NCI-H2171 (cell line): ENCODE measurements at regions not wholly inside any gene's neighbourhood (a gene's known extent, or its start where the extent isn't known, plus 50 kb on each side); places are given as distances from the start of the nearest gene placed in this dataset.

Experiments used
- DNase-seq: peaks from one replicate; lab custom pipeline; 2025; lab: John Stamatoyannopoulos, UW

DNA sequence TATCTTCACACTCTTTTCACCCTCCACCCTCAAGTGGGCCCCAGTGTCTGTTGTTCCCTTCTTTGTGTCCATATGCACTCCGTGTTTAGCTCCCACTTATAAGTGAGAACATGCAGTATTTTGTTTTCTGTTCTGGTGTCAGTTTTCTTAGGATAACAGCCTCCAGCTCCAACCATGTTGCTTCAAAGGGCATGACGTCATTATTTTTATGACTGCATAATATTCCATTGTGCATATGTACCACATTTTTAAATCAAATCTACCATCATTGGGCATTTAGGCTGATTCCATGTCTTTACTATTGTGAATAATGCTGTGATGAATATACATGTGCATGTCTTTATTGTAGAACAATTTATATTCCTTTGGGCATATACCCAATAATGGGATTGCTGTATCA is 140.3 kb downstream of the LYPLAL1 start:
- no peak for DNase-seq

DNA sequence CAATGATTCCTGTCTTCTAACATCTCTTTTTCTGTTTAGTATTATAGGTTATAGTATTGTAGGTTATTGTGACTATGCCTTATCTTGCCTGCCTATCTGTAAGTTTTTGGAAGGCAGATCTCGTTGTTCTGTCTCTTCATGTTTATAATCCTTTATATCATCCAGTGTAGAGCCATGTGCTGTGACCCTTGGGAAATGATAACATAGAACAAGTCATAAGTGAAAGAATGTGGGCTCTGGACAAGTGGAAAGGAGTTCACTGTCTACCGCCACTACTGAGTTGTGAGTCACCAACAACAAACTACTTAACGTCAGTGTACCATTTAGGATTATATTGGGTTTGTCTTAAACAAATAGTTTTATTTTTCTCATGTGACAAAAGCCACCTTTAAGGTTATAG is 139.3 kb downstream of the LYPLAL1 start:
- DNase-seq = no peak

DNA sequence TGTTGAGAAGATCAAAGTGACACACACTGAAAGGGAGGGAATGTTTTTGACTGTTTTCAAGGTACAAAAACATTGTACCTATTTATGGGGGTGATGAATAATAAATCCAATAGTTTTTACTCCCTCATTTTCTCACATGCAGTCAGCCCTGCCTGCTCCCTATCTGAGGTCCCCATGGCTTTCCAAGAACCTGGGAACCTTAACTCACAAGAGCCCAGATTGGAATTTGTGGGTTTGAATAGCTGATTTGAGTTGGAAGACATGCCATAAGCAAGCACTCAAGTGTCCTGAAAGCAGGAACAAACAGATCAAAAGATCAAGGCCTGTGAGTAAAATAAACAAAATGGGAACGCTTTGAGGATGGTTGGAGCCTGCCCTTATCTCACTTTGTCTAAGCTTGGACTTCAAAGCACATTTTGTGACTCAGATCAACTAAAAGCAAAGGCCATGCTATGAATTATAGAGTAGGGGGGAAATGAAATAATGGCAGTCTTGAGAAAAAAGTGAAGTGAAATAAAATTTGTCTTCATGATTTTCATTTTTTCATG is 136.6 kb downstream of the LYPLAL1 start:
- DNase-seq = no peak

DNA sequence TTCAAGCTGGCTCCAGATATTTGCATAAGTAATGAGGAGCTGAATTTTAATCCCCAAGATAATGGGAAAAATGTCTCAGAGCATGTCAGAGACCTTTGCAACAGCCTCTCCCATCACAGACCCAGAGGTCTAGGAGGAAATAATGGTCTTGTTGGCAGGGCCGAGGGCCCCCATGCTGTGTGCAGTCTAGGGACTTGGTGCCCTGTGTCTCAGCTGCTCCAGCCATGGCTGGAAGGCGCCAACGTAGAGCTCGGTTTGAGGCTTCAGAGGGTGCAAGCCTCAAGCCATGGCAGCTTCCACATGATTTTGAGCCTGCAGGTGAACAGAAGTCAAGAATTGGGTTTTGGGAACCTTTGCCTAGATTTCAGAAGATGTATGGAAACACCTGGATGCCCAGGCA is 134.7 kb downstream of the LYPLAL1 start:
- no peak for DNase-seq

DNA sequence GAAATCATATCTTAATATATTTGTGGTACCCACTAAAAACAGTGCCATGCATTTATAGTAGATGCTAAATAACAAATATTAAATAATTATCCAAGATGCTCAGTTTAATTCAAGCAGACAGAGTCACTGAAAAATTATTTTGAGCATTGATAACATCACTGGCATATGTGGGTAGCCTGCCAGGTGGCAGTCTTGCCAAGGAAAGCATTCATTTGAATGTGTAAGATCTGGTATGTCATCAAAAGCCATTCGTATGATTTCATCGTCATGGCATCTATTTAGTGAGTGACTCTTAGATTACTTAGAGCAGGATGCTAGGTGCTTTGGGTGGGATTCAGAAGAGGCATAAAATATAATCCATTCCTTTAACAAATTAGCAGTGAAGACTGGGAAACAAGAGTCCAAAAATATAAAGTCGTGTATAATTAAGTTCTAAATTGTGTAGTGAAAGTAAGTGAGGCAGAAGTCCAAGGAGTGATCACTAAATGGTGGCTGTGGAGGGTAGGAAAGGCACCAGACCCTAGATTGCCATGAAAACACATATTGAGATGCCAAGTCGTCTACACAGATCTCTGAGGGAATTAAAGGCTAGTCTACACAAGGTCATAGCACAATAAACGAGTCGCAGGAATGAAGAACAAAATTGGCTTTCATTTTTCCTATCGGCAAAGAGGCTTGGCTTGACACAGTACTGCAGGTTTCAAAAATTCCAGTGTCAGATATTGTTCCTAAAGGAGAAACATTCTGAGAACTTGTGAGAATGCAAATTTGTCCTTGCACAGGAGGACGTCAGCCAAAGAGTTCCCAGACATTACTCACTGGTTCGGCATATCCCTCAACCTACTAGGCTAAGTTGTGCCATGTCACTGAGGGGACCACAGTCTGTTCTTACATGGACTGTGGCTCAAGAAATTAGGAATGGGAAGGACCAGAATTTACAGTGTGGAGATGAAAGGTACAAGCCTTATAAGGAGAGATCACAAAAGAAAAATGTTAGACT is 130.8 kb downstream of the LYPLAL1 start:
- DNase-seq = no peak

DNA sequence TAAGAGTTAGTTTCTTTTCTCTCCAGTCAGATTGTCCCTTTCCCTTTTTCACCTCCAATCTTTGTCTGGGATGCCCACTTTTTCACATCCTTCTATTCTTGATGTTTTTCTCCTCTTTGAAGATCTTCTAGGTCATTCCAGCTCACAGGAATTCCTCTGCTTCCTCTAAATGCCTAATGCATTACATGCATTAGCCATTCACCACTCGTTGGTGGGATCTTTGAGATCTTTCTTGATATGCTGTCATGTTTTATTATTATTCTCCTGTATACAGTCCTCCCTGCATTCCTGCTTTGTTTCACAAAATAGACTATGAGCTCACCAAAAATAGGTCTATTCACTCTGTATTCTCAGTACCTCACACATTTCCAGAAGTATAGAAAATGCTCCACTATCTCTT is 129.0 kb downstream of the LYPLAL1 start:
- DNase-seq = no peak

DNA sequence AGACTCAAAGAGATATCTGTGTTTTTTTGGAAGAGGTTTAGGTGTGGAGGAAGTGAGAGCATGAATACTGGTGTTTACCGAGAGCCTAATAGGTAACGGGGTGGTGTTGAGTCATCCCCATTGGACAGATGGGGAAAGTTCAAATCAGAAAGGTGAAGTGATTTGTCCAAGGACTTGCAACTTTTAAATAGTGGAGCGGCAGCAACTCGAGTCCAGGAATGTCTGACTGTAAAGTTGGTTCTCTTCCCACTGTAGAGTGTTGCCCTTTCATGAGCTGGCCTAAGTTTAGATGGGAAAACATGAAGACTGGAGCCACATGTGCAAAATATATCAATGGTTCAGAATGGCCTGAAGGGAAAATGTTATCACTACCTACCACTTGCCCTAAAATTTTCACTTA is 125.7 kb downstream of the LYPLAL1 start:
- no peak for DNase-seq

DNA sequence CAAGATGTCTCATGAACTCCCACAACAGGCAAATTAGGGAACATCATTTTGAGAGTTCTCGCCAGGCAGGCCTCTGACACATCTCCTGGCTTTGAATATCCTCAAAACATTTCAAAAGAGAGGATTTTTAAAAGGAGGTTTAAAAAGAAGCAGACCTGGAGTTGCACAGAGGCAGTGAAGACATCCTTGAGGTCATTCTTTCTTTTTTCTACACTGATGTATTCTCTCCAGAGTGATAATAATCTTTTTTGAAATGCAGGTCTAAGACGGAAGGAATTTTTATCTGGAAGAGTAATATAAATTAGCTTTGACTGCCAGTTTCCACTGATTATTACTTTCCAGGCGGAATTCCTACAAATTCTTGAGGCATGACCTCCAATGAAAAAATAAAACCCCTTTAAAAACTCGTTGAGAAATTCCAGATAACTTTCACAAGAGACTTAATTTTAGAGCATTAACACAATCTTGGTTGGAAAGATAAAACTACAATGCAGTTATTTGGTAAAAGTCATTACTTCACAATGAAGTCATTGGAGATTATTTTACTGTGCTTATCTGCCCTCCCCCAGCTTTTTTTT is 125.0 kb downstream of the LYPLAL1 start:
- DNase-seq = no peak

DNA sequence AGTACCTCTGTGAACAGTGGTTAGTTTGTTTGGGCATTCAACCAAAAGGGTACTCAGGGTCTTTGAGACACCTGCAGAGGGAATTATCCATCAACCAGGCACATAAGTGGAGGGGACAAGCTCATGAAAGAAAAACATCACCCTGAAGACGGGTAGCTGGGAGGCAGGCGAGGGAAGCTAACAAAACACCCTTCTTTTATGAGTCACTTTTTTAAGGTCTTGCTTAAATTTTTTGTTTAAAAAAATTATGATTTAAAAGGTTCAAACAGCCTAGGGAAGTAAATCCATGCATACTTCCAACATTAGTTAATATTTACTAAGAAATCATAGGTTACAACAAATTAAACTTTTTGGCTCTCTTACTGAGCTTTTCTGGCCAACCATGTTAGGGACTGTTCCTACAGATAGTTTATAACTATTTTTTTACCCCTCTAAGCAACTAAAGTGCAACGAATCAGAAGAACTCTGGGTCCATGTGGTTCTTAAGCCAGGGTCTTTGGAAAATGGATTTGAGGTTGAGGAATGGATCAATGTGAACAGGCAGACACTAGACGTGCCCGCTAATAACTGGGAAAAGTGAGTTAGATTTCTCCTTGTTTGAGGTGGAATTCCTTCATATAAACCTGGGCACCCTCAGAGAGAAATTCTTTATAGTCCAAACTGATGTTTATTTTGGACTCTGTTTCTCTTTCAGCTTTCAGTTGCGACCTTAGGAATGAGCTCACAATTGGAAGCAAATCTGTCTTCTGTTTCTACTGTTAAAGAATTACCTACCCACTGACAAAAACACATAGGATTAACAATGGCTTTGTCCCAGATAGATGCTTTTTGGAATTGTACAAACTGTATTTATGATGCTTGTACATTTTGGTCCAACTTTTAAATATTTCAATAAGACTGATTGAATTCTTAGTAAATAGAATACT is 123.0 kb downstream of the LYPLAL1 start:
- no peak for DNase-seq

DNA sequence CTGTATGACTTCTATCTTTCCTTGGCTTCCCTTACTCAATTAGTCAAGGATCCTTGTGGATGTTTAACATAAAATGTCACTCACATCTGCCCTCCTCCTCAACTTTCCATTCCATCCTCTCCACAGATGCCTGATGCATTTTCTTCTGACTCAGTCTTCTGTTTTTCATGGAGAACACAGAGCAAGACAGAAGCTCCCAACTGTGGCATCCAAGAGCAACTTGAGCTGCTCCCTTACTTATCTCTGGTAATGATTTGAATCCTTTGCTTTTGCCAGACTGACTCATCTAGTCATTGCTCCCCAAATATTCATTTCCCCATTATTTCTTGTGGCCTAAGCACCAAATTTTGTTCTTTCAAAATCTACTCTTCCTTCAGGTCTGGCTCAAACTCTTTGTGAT is 120.6 kb downstream of the LYPLAL1 start:
- DNase-seq = no peak

DNA sequence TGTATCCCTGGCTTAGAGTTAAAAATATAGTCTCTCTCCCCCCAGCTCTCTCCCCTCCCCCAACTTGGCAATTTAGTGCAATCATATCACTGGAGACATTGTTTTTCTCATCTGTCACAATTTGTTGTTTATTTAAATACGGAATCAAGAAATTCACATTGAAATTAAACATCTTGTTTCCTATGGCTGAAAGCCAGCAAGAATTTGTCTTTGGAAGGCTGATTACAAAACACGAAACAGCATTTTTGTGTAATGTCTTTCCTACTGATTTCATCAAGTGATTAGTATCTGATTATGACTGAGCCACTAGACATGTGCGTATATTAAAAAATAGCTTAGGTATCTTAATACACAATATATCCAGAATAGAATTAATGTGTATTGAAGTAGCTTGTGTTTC is 119.7 kb downstream of the LYPLAL1 start:
- DNase-seq = no peak

DNA sequence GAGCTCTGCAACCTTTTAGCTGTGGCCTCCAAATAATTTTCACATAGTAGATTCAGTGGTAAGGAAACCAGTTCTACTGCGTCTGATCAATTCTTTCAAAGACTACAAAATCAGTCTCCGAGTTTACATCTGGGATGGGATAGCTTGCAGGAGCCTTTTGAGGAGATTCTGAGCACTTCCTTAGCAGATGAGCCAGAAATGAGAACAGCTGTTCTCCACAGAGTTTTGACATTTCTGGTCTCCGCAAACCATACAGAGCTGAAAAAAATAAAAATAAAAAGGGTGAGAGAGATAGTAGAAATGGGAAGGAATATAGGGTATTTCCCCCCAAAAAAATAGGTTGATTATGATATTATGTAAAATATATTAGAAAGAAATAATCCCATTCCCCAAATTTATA is 119.3 kb downstream of the LYPLAL1 start:
- no peak for DNase-seq

DNA sequence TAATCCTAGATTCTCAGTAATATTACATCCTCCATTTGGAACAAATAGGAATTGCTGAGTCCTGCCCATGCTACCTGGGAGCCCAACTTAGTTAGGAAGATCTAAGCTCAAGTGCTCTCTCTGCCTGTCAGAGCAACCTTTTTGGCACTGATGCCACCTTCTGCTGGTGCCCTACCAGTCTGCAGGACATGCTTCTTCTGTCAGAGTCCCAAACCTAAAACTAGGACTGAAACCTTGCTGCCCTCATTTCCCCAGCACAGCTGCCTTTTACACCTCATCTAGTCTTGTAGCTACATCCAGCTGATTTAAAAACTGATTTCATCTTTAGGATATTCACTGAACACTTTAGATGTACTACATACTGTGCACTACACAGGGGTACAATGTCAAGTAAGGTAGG is 118.7 kb downstream of the LYPLAL1 start:
- no peak for DNase-seq

DNA sequence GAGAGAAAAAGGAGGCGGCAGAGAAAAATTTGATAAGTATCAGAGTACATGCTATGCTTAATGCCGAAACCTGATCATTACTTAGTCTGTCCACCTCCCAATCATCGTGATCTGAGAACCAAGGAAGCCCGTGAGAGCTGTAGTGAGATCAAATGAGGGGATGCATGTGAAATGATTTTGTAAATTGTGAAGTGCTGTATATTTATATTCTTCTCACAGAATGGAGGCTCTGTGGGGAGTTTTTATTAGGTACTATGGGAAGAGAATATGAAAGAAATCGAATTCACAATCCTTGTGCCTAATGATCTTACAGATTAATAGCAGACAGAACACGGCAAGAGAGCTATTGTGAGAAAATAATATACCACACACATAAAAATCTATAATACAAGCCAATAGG is 115.5 kb downstream of the LYPLAL1 start:
- DNase-seq = no peak

DNA sequence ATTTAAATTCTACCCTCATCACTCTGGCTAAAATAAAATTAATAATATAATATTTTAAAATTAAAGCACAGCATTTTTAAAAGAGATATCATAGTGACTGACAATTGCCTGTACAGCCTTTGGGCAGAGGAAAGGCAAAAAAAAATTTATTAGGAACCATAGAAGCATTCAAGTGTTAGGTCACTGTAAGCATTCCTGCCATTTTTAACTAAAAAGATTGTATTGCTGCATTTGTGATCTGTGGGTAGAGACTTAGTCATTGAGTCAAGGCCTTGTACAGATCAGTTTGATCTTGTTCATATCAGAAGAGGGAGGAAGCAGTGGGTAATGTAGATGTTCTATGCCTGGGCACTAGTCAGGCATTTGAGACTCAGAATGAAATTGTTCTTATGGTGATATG is 109.9 kb downstream of the LYPLAL1 start:
- DNase-seq = no peak

DNA sequence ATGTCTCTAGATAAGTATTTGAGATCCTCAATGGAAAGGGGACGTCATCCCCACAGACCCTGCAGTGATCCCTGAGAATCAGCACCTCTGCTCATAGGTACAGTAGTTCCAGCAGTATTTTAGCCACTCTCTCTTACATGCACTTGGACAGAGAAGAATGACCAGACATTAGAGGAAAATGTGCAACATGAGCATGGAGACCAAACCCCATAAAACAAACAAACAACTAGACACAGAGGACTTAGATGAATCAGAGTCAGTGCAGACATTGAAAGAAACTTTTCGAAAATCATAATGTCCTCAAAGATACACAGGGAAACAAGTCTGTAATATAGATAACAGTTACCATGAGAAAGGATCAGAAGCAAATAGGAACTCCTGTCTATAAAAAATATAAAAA is 108.2 kb downstream of the LYPLAL1 start:
- DNase-seq = no peak

DNA sequence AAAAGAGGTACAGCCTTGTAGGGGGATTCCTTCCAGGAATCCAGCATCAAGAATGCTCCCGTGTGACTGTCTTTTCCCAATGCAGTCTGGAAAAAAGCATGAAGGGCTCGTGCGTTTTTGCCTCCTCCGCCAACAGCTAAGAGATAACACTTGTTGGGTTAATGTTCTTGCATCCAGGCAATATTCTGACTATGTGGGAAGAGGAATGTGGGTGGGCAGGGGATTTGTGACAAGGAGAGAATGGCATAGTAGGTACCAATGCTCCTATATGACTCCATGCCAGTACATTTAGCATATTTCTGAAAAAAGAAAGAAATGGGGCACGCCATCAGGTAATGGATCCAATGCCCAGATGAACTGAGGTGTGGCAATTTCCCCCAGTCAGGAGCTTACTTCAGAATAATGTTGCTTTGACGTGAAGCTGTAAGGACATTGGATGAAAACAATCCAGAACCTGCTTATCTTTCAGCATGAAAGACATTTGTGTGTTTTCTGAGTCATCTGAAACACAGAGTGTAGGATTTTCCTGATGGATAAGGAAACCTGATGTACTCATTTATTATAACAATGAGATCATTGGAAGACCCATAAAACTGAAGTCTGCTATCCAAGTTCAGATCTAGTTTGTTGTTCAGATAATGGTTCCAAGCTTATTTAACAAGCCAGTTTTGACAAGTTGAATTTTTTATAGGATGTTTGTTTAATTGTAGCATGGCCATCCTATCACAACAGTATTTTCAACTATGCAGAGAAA is 105.5 kb downstream of the LYPLAL1 start:
- DNase-seq = no peak

DNA sequence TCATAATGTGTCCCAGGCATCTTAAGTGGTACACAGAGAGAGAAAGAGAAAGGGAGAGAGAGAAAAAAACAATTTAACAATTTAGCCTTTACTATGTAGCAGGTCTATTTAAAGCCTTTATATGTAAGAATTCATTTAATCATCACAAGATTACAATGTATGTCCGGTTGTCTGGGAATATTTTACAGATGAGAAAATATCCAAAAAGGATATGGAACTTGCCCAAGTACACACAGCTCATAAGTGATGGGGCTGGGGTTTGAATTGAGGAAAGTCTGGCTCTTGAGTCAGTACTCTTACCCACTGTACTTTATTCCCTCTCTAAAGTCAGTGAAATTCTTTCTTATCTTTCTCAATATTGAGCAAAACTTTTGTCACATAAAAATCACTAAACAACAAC is 104.6 kb downstream of the LYPLAL1 start:
- no peak for DNase-seq

DNA sequence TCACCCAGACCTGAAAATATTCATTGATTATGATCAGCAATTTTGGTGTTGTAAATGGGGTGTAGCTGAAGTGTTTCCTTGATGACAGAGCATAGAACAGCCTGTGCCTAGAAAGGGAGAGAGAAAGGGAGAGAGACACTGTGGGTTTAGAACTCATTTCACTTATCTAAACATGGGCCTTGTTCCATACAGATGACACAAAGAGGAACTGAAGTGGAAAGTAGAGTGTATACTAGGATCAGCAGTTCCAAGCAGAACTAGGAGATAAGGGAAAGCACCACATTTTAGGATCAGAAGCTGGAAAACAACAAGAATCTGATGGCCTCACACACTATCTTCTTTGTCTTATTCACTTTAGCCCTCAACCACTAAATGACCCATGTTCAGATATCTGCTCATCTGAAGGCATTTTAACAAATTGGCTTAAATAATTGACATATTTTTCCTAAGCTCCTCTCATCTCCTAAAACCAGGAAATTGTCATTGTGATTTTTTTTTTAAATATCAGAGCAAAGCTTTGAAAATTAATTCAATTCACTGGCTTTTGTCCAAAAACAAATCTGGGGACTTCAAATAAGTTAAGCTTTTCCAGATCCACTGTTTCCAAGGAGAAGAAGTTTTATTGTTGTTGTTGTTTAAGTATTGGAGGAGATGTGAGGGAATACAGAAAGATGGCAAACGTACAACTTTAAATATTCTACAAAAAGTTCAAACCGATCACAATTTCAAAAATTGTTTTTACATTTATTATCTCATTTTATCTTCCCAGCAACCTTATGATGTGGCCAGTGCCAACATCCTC is 103.8 kb downstream of the LYPLAL1 start:
- DNase-seq = no peak

DNA sequence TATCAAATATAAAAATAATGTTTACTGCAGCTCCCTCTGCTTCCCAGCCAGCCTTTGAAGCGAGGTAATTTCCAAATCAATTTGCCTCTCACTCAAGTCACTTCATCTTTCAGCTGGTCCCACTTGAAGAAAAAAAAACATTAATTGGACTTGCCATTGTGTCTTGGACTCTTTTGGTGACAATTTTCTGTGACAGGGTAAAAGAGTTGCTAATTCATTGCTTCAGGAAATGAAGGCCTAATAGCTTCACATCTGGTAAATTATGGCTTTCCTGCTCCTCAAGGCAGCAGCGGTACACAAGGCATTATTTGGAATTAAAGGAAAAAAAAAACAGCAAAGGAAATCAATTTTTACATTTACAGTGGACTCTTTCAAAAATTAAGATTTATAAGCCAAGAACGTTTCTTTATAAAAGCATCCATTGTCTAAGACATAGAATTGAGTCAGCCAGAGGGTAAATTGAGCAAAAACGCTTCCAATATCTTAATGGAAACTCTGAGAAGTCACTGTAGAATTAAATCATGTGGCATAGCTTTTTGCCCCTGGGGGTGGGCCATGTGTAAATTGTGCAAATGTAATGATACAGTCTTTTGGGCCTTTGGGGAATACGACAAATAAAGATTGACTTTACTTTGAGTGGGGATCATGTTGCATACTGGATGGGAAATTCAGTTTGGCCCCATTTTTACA is 102.5 kb downstream of the LYPLAL1 start:
- DNase-seq = no peak
